H1 (cell line): ENCODE measurements at regions not wholly inside any gene's neighbourhood (a gene's known extent, or its start where the extent isn't known, plus 50 kb on each side); places are given as distances from the start of the nearest gene placed in this dataset.

Experiments used
- CTCF ChIA-PET: fragments of 300-600 bp; sonication (Branson Sonifier 250); formaldehyde crosslinking; loops from one replicate; lab custom pipeline; 2021; ENCODE audit not compliant: partially characterized antibody; lab: Charles Lee
- POLR2A ChIA-PET: fragments of 300-600 bp; sonication (Branson Sonifier 250); formaldehyde crosslinking; loops from one replicate; lab custom pipeline; 2021; ENCODE audit warnings: inconsistent platforms; ENCODE audit not compliant: partially characterized antibody; lab: Charles Lee
- DNase-seq, 2 experiments: peaks; one replicate each; pipeline versions ENCODE4 v3.0.0 to v3.0.0-alpha.2; 2010 to 2022; ENCODE audit warnings: low spot score in 2 of 2, low read depth in 1 of 2, mixed read lengths in 1 of 2
- FAIRE-seq: peaks from 2 replicates; lab custom pipeline; 2011; peaks lifted over from hg19 to GRCh38; lab: Jason Lieb, UNC
- H2AFZ ChIP-seq: 2 replicates; pipeline ENCODE4 v1.8.1; 2012; ENCODE audit warnings: low read length, inconsistent platforms
- H2AK5ac ChIP-seq: 2 replicates; pipeline ENCODE4 v1.6.1; 2013; ENCODE audit warnings: low read depth, low read length
- H2BK120ac ChIP-seq: replicated peaks from 2 replicates; pipeline ENCODE3; 2013; ENCODE audit warnings: low read depth, low read length, inconsistent platforms
- H2BK12ac ChIP-seq: 2 replicates; pipeline ENCODE4 v1.6.1; 2013; ENCODE audit warnings: low read depth, low read length
- H2BK15ac ChIP-seq: 2 replicates; pipeline ENCODE4 v1.6.1; 2013; ENCODE audit warnings: low read length
- H2BK20ac ChIP-seq: 2 replicates; pipeline ENCODE4 v1.6.1; 2013; ENCODE audit warnings: low read length
- H2BK5ac ChIP-seq: 2 replicates; pipeline ENCODE4 v1.6.1; 2013; ENCODE audit warnings: low read depth, low read length
- H3K14ac ChIP-seq: 2 replicates; pipeline ENCODE4 v1.6.1; 2013; ENCODE audit warnings: inconsistent platforms; ENCODE audit not compliant: insufficient read length
- H3K18ac ChIP-seq: 2 replicates; pipeline ENCODE4 v1.6.1; 2013; ENCODE audit warnings: low read length; ENCODE audit errors: extremely low read depth
- H3K23ac ChIP-seq: 2 replicates; pipeline ENCODE4 v1.6.1; 2013; ENCODE audit warnings: inconsistent platforms; ENCODE audit not compliant: insufficient read length
- H3K23me2 ChIP-seq: 2 replicates; pipeline ENCODE4 v1.6.1; 2013; ENCODE audit warnings: low read depth, low read length
- H3K27ac ChIP-seq: 2 replicates; pipeline ENCODE4 v1.6.1; 2011; ENCODE audit warnings: low read depth, low read length, inconsistent platforms
- H3K27me3 ChIP-seq, 4 experiments: replicated peaks in 1 of 4; 1 replicate in 1 of 4; 2 replicates in 3 of 4; pipeline versions ENCODE4 v1.6.1 to v1.8.1; 2011 to 2013; ENCODE audit warnings: low read length in 3 of 4, mild to moderate bottlenecking in 3 of 4, inconsistent platforms in 2 of 4, mixed read lengths in 2 of 4, moderate library complexity in 1 of 4; ENCODE audit not compliant: control insufficient read depth in 3 of 4, insufficient read depth in 3 of 4; ENCODE audit errors: extremely low read depth in 1 of 4
- H3K36me3 ChIP-seq, 4 experiments: 2 replicates each; pipeline versions ENCODE4 v1.6.1 to v1.8.1; 2011 to 2013; ENCODE audit warnings: mild to moderate bottlenecking in 4 of 4, low read length in 3 of 4, moderate library complexity in 2 of 4, control low read depth in 1 of 4, inconsistent platforms in 1 of 4; ENCODE audit not compliant: insufficient read depth in 4 of 4, control insufficient read depth in 2 of 4
- H3K4ac ChIP-seq: replicated peaks from 2 replicates; pipeline ENCODE3; 2013; ENCODE audit warnings: low read length, low read depth, mixed read lengths, inconsistent platforms; ENCODE audit not compliant: insufficient read length
- H3K4me1 ChIP-seq, 4 experiments: replicated peaks in 1 of 4; 1 replicate in 1 of 4; 2 replicates in 3 of 4; pipeline versions ENCODE4 v1.6.1 to v1.8.1; 2011 to 2013; ENCODE audit warnings: low read length in 3 of 4, inconsistent platforms in 2 of 4, mixed read lengths in 1 of 4; ENCODE audit not compliant: insufficient read depth in 4 of 4, control insufficient read depth in 3 of 4
- H3K4me2 ChIP-seq, 2 experiments: 2 replicates each; pipeline versions ENCODE4 v1.6.1 to v1.8.1; 2011 to 2013; ENCODE audit warnings: low read depth in 2 of 2, low read length in 2 of 2, control low read depth in 1 of 2, inconsistent platforms in 1 of 2, mild to moderate bottlenecking in 1 of 2; ENCODE audit not compliant: insufficient read depth in 1 of 2
- H3K4me3 ChIP-seq, 4 experiments: fragments of 200-600, 300-600 bp in 1 of 4; sonication (generic), shearing (Covaris generic), sonication (Bioruptor Twin) in 1 of 4; 2 replicates each; pipeline versions ENCODE4 v1.5.1 to v1.8.1; 2011 to 2016; ENCODE audit warnings: low read length in 4 of 4, low read depth in 3 of 4, control low read depth in 2 of 4, inconsistent platforms in 2 of 4, mild to moderate bottlenecking in 2 of 4, mixed read lengths in 1 of 4, moderate library complexity in 1 of 4; ENCODE audit not compliant: insufficient read depth in 2 of 4; ENCODE audit errors: extremely low read depth in 1 of 4
- H3K56ac ChIP-seq: replicated peaks from 2 replicates; pipeline ENCODE3; 2013; ENCODE audit warnings: low read depth, mild to moderate bottlenecking, mixed read lengths, low read length, inconsistent platforms; ENCODE audit not compliant: insufficient read length
- H3K79me1 ChIP-seq: 2 replicates; pipeline ENCODE4 v1.6.1; 2013; ENCODE audit warnings: low read depth, low read length, control low read depth
- H3K79me2 ChIP-seq, 2 experiments: 2 replicates each; pipeline versions ENCODE4 v1.6.1 to v1.8.1; 2012 to 2013; ENCODE audit warnings: low read length in 2 of 2, mild to moderate bottlenecking in 2 of 2, inconsistent platforms in 1 of 2; ENCODE audit not compliant: insufficient read depth in 2 of 2, control insufficient read depth in 1 of 2
- H3K9ac ChIP-seq, 4 experiments: replicated peaks in 1 of 4; 1 replicate in 1 of 4; 2 replicates in 3 of 4; pipeline versions ENCODE4 v1.6.1 to v1.8.1; 2011 to 2013; ENCODE audit warnings: low read depth in 3 of 4, low read length in 3 of 4, control low read depth in 2 of 4, mild to moderate bottlenecking in 2 of 4, moderate library complexity in 2 of 4, inconsistent platforms in 1 of 4; ENCODE audit errors: extremely low read depth in 1 of 4
- H3K9me3 ChIP-seq, 2 experiments: 2 replicates each; pipeline versions ENCODE4 v1.6.1 to v1.8.1; 2012 to 2013; ENCODE audit warnings: mild to moderate bottlenecking in 2 of 2, moderate library complexity in 2 of 2, control low read depth in 1 of 2, inconsistent platforms in 1 of 2, low read depth in 1 of 2, low read length in 1 of 2, mixed read lengths in 1 of 2; ENCODE audit not compliant: insufficient read depth in 2 of 2
- H4K20me1 ChIP-seq, 2 experiments: replicated peaks in 1 of 2; 2 replicates each; pipeline versions ENCODE3 to v1.8.1; 2011 to 2013; ENCODE audit warnings: inconsistent platforms in 2 of 2, low read length in 2 of 2, mild to moderate bottlenecking in 1 of 2; ENCODE audit not compliant: insufficient read depth in 2 of 2, control insufficient read depth in 1 of 2
- H4K5ac ChIP-seq: 2 replicates; pipeline ENCODE4 v1.6.1; 2013; ENCODE audit warnings: low read length, low read depth, mixed read lengths, inconsistent platforms; ENCODE audit not compliant: insufficient read length
- H4K8ac ChIP-seq: 2 replicates; pipeline ENCODE4 v1.8.0; 2013; ENCODE audit warnings: mild to moderate bottlenecking, moderate library complexity, low read length, inconsistent platforms; ENCODE audit not compliant: insufficient read depth; ENCODE audit errors: extremely low read depth
- H4K91ac ChIP-seq: replicated peaks from 2 replicates; pipeline ENCODE3; 2013; ENCODE audit warnings: low read length, mixed read lengths, inconsistent platforms; ENCODE audit not compliant: insufficient read length
- ASH2L ChIP-seq: fragments of 200-600, 300-600 bp; sonication (generic); IDR thresholded peaks from one replicate; pipeline ENCODE4 v1.7.1; 2017; ENCODE audit warnings: low read length
- ATF3 ChIP-seq: IDR thresholded peaks from 2 replicates; pipeline ENCODE4 v1.6.1; 2011; ENCODE audit warnings: low read depth, mild to moderate bottlenecking, low read length; ENCODE audit not compliant: insufficient read depth
- BACH1 ChIP-seq: IDR thresholded peaks from 2 replicates; pipeline ENCODE4 v1.6.1; 2012; ENCODE audit warnings: low read length, improper control_type of control experiment
- BRCA1 ChIP-seq: IDR thresholded peaks from 2 replicates; pipeline ENCODE4 v1.6.1; 2012; ENCODE audit warnings: low read depth, low read length, improper control_type of control experiment
- CHD1 ChIP-seq: IDR thresholded peaks from 2 replicates; pipeline ENCODE4 v1.6.1; 2012; ENCODE audit warnings: low read depth, low read length, improper control_type of control experiment
- EZH2 ChIP-seq: fragments of 200-600 bp; sonication (generic); IDR thresholded peaks from 2 replicates; pipeline ENCODE4 v1.7.1; 2012; ENCODE audit warnings: low read depth, mild to moderate bottlenecking, moderate library complexity, low read length, inconsistent platforms; ENCODE audit not compliant: severe bottlenecking
- HDAC6 ChIP-seq: IDR thresholded peaks from one replicate; pipeline ENCODE4 v1.7.1; 2012; ENCODE audit warnings: low read depth, mild to moderate bottlenecking, inconsistent platforms, low read length, moderate library complexity
- MAFK ChIP-seq: IDR thresholded peaks from 2 replicates; pipeline ENCODE4 v1.6.1; 2012; ENCODE audit warnings: low read depth, mild to moderate bottlenecking, improper control_type of control experiment, low read length
- MAX ChIP-seq: IDR thresholded peaks from 2 replicates; pipeline ENCODE4 v1.6.1; 2012; ENCODE audit warnings: inconsistent platforms
- RAD21 ChIP-seq, 2 experiments: IDR thresholded peaks in 1 of 2; conservative IDR thresholded peaks in 1 of 2; 2 replicates each; pipeline ENCODE4 v1.6.1; 2011; ENCODE audit warnings: low read depth in 2 of 2, low read length in 2 of 2, improper control_type of control experiment in 1 of 2, inconsistent platforms in 1 of 2, mild to moderate bottlenecking in 1 of 2, moderate library complexity in 1 of 2
- SAP30 ChIP-seq: fragments of 300-600 bp; sonication (generic); IDR thresholded peaks from 2 replicates; pipeline ENCODE4 v1.7.1; 2012; ENCODE audit warnings: low read length, moderate library complexity, mild to moderate bottlenecking, inconsistent platforms; ENCODE audit not compliant: insufficient read depth, insufficient replicate concordance
- SP2 ChIP-seq: IDR thresholded peaks from 2 replicates; pipeline ENCODE4 v1.6.1; 2012; ENCODE audit warnings: mild to moderate bottlenecking, low read length, inconsistent platforms
- SP4 ChIP-seq: IDR thresholded peaks from 2 replicates; pipeline ENCODE4 v1.6.1; 2012; ENCODE audit warnings: low read length, inconsistent platforms
- TAF1 ChIP-seq: IDR thresholded peaks from 2 replicates; pipeline ENCODE4 v1.6.1; 2011; ENCODE audit warnings: mild to moderate bottlenecking, low read depth, low read length
- TCF12 ChIP-seq: IDR thresholded peaks from 2 replicates; pipeline ENCODE4 v1.6.1; 2011; ENCODE audit warnings: low read depth, mild to moderate bottlenecking, low read length
- WGBS, 2 experiments: shearing (Covaris generic) in 1 of 2; methylation state at CpG; one replicate each; pipeline versions ENCODE4 v1.1.6 to v1.1.7; 2013 to 2015; ENCODE audit warnings: low lambda C conversion rate in 2 of 2, mixed read lengths in 2 of 2, inconsistent platforms in 1 of 2, low coverage in 1 of 2, missing lambda C conversion rate in 1 of 2; ENCODE audit not compliant: insufficient replicate concordance in 2 of 2, insufficient coverage in 1 of 2, insufficient read length in 1 of 2; ENCODE audit errors: extremely low coverage in 1 of 2, missing lambda C conversion rate in 1 of 2; 5-methylcytosine and 5-hydroxymethylcytosine counted together

GRCh38 chr3:164732166-164732565, 346.1 kb downstream of the SI start:
- no peak overlapping the region for H4K91ac ChIP-seq
- FAIRE-seq (no peak), DNase-seq (no peak)
- H3K23ac ChIP-seq = no peak overlapping the region
- no peak overlapping the region for H3K14ac ChIP-seq
- H3K36me3 ChIP-seq = no peaks in the 10 kb centered on the region
- ChIA-PET CTCF (interaction anchor here (1.3 kb wide), 1 partner anchor 12 kb away, joined by 3 read pairs; no protein-coding TSS in a partner anchor), POLR2A (no interaction called here)
- no peak overlapping the region for H3K4ac ChIP-seq
- H3K4me1 ChIP-seq = peaks cover 0 to 1% (median 0%) of the 10 kb centered on the region in 4 experiments; a peak in 2 of 7 replicates
- no peaks in the 10 kb centered on the region for H3K79me1 ChIP-seq
- H2BK12ac ChIP-seq = no peak overlapping the region
- no peak overlapping the region for H3K18ac ChIP-seq
- H2AK5ac ChIP-seq = no peak overlapping the region
- WGBS, 2 experiments = 94% methylated on average over 1 of the region's 1 CpG; no CpG with 5 or more reads in 1 of the 2 experiments
- no peak overlapping the region for H4K5ac ChIP-seq
- H2BK120ac ChIP-seq = no peak overlapping the region
- H3K9ac ChIP-seq = no peak overlapping the region
- H3K23me2 ChIP-seq = no peaks in the 10 kb centered on the region; the same call in 1 of the 2 replicates
- H2BK5ac ChIP-seq = no peak overlapping the region
- H4K20me1 ChIP-seq = no peaks in the 10 kb centered on the region
- H4K8ac ChIP-seq = no peak overlapping the region
- H3K79me2 ChIP-seq = no peaks in the 10 kb centered on the region
- H3K27ac ChIP-seq = no peak overlapping the region
- H3K4me3 ChIP-seq = no peak overlapping the region
- H3K4me2 ChIP-seq = no peak overlapping the region
- H3K9me3 ChIP-seq = no peaks in the 10 kb centered on the region
- no peaks in the 10 kb centered on the region for H3K27me3 ChIP-seq
- H2BK15ac ChIP-seq = no peak overlapping the region
- H3K56ac ChIP-seq = no peak overlapping the region
- H2BK20ac ChIP-seq = no peak overlapping the region
- no peak overlapping the region for H2AFZ ChIP-seq
- no peak for TF ChIP-seq SP4
- no peak for TF ChIP-seq TCF12
- no peak for TF ChIP-seq MAX
- TF ChIP-seq HDAC6 = no peak
- TF ChIP-seq BRCA1 = no peak
- TF ChIP-seq ASH2L = no peak
- TF ChIP-seq ATF3 = no peak
- no peak for TF ChIP-seq TAF1
- no peak for TF ChIP-seq CHD1
- no peak for TF ChIP-seq EZH2
- no peak for TF ChIP-seq SP2
- TF ChIP-seq RAD21 (IDR thresholded peaks at IDR 0.05 in 1 of 2, conservative IDR thresholded peaks at IDR 0.05 in 1 of 2; ENCODE audit: low read depth in 2 of 2, low read length in 2 of 2) = no peak
- no peak for TF ChIP-seq BACH1
- TF ChIP-seq SAP30 = no peak
- no peak for TF ChIP-seq MAFK
